Transverse colon (tissue), 4 donors: ENCODE measurements at regions not wholly inside any gene's neighbourhood (a gene's known extent, or its start where the extent isn't known, plus 50 kb on each side); places are given as distances from the start of the nearest gene placed in this dataset.

Source experiments
- CTCF ChIP-seq, 5 experiments: fragments of 200-600 bp in 3 of 5; fragments of 450-650 bp in 2 of 5; sonication (generic) in 3 of 5; IDR thresholded peaks; 1 replicate in 2 of 5; 2 replicates in 3 of 5; pipeline ENCODE4 v1.5.1; 2016 to 2017; ENCODE audit warnings: antibody characterized with exemption in 5 of 5, inconsistent platforms in 3 of 5, mild to moderate bottlenecking in 2 of 5, moderate library complexity in 1 of 5
- POLR2AphosphoS5 ChIP-seq, 3 donors: sonication (generic); formaldehyde crosslinking; IDR thresholded peaks; one replicate each; pipeline ENCODE4 v1.6.1; 2016; ENCODE audit warnings: antibody characterized with exemption in 3 of 3

GRCh38 chr13:56510836-56511235 lies 629.9 kb upstream of the PRR20A start:
- TF ChIP-seq CTCF (IDR thresholded peaks at IDR 0.05) (no peak), POLR2AphosphoS5 (IDR thresholded peaks at IDR 0.05) (no peak)
